Bronchial epithelial cell (primary cell): ENCODE measurements at regions not wholly inside any gene's neighbourhood (a gene's known extent, or its start where the extent isn't known, plus 50 kb on each side); places are given as distances from the start of the nearest gene placed in this dataset.

Experiments
- DNase-seq: peaks from one replicate; pipeline ENCODE4 v3.0.0-alpha.2; 2010; ENCODE audit warnings: low read depth
- FAIRE-seq: peaks from 2 replicates; lab custom pipeline; 2011; peaks lifted over from hg19 to GRCh38; lab: Jason Lieb, UNC
- H3K27me3 ChIP-seq: 2 replicates; pipeline ENCODE4 v1.5.1; 2011; ENCODE audit warnings: low read length; ENCODE audit not compliant: control insufficient read depth, insufficient read depth
- H3K36me3 ChIP-seq: 2 replicates; pipeline ENCODE4 v1.5.1; 2011; ENCODE audit warnings: low read length; ENCODE audit not compliant: control insufficient read depth, insufficient read depth
- H3K4me3 ChIP-seq: 2 replicates; pipeline ENCODE4 v1.5.1; 2011; ENCODE audit warnings: mild to moderate bottlenecking, low read depth, low read length, control low read depth
- TF ChIP-seq, protein P1 (sequence below): IDR thresholded peaks from 2 replicates; pipeline ENCODE4 v1.5.1; 2011; ENCODE audit warnings: mild to moderate bottlenecking, moderate library complexity, low read length, control low read depth, inconsistent platforms; ENCODE audit not compliant: insufficient read depth, severe bottlenecking

- TF ChIP-seq, protein P1, sequence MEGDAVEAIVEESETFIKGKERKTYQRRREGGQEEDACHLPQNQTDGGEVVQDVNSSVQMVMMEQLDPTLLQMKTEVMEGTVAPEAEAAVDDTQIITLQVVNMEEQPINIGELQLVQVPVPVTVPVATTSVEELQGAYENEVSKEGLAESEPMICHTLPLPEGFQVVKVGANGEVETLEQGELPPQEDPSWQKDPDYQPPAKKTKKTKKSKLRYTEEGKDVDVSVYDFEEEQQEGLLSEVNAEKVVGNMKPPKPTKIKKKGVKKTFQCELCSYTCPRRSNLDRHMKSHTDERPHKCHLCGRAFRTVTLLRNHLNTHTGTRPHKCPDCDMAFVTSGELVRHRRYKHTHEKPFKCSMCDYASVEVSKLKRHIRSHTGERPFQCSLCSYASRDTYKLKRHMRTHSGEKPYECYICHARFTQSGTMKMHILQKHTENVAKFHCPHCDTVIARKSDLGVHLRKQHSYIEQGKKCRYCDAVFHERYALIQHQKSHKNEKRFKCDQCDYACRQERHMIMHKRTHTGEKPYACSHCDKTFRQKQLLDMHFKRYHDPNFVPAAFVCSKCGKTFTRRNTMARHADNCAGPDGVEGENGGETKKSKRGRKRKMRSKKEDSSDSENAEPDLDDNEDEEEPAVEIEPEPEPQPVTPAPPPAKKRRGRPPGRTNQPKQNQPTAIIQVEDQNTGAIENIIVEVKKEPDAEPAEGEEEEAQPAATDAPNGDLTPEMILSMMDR: no peak
- no peaks in the 10 kb centered on the region for H3K36me3 ChIP-seq
- no peak overlapping the region for H3K4me3 ChIP-seq
- FAIRE-seq: no peak
- H3K27me3 ChIP-seq: no peaks in the 10 kb centered on the region
- no peak for DNase-seq
Measured at GRCh38 chr2:62338111-62338510, 142.2 kb downstream of the B3GNT2 start.

DNA sequence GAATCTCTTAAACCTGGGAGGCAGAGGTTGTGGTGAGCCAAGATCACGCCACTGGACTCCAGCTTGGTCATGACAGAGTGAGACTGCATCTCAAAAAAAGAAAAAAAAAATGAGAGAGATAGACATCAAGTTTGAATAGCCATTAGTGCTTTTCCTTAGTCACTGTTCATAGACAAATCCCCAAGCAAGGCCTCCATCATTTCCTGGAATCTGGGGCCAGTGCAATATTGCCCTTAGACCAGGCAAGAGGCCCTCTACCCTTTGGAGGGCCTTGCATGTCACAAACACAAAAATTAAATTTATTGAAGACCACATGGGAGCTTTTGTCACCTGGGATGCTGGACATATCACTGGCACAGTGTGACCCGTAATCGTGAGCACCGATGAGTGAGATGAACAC lies 141.5 kb downstream of the B3GNT2 start:
- TF ChIP-seq, protein P1: no peak
- H3K27me3 ChIP-seq: no peaks in the 10 kb centered on the region
- DNase-seq (no peak), FAIRE-seq (no peak)
- no peaks in the 10 kb centered on the region for H3K36me3 ChIP-seq
- no peak overlapping the region for H3K4me3 ChIP-seq

GRCh38 chr2:62335612-62336011 lies 139.7 kb downstream of the B3GNT2 start:
- Histone ChIP-seq H3K36me3 (no peaks in the 10 kb centered on the region), H3K27me3 (no peaks in the 10 kb centered on the region), H3K4me3 (no peak overlapping the region)
- DNase-seq (no peak), FAIRE-seq (no peak)
- TF ChIP-seq, protein P1: no peak

DNA sequence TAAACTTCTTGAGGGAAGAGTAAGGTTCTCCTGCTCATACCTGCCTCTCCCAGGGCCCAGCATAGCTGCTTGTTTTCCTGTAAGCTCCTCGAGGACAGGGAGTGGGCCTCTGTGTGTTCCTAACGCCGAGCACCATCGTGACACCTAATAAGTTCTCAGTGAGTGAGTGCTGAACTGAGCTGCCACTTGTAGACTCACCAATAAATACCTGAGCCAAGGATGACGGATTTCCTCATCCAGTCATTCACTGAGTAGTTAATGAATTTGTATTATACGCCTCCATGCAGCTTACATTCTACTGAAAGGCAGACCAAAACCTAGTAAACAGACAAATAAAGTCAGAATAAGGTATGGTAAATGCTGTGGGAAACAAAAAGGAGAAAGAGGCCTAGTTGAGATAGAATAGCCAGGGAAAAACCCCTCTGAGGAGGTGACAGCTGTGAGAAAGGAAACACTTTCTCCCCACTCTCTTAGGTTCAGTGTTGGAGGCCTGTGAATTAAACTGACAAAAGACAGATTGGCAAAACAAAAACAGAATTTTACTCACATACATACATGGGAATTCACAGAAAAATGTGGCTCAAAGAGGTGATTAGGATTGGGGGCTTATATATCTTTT lies 138.6 kb downstream of the B3GNT2 start:
- Histone ChIP-seq H3K36me3 (no peaks in the 10 kb centered on the region), H3K27me3 (no peaks in the 10 kb centered on the region), H3K4me3 (no peak overlapping the region)
- no peak for DNase-seq
- TF ChIP-seq, protein P1: no peak
- no peak for FAIRE-seq

GRCh38 chr2:62334009-62334408 lies 138.1 kb downstream of the B3GNT2 start:
- Histone ChIP-seq H3K36me3 (no peaks in the 10 kb centered on the region), H3K4me3 (no peak overlapping the region), H3K27me3 (no peaks in the 10 kb centered on the region)
- DNase-seq (no peak), FAIRE-seq (no peak)
- TF ChIP-seq, protein P1: no peak

DNA sequence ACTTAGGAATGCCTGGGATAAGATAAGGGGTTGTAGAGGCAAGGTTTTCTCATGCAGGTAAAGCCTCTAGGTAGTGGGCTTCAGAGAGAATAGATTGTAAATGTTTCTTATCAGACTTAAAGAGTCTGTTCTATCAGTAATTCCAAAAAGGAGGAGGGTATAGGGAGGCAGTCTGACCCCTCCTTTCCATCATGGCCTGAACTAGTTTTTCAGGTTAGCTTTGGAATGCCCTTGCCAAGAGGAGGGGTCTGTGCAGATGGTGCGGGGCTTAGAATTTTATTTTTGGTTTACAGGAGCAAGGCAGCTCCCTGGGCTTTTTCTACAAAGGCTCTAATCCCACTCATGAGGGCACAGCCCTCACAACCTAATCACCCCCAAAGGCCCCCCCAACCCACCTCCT lies 135.0 kb downstream of the B3GNT2 start:
- Histone ChIP-seq H3K4me3 (no peak overlapping the region), H3K36me3 (no peaks in the 10 kb centered on the region), H3K27me3 (no peaks in the 10 kb centered on the region)
- DNase-seq (no peak), FAIRE-seq (no peak)
- TF ChIP-seq, protein P1: no peak
